T follicular helper cell (primary cell): ENCODE measurements at regions not wholly inside any gene's neighbourhood (a gene's known extent, or its start where the extent isn't known, plus 50 kb on each side); places are given as distances from the start of the nearest gene placed in this dataset.

ENCODE experiments used
- DNase-seq: peaks from one replicate; pipeline ENCODE4 v3.0.0-alpha.2; 2020; ENCODE audit warnings: low read depth

DNA sequence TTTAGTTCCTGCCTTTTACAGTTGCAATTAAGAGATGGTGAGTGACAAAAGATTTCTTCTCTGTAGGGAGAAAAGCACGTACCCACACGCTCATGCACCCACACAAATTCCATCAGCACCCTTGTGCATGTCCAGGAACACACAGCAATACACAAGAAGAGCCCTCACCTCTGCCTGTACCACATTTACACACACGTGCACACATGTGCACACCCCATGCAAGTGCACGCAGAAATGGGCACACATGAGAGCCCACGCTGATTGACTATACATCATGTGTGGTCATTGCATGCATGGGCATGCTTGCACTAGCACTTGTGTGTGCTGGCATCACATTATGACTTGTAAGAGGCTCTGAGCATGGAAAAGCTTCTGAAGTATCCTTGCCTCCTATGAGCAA, 70.5 kb downstream of the SERPINA3 start:
- no peak for DNase-seq

DNA sequence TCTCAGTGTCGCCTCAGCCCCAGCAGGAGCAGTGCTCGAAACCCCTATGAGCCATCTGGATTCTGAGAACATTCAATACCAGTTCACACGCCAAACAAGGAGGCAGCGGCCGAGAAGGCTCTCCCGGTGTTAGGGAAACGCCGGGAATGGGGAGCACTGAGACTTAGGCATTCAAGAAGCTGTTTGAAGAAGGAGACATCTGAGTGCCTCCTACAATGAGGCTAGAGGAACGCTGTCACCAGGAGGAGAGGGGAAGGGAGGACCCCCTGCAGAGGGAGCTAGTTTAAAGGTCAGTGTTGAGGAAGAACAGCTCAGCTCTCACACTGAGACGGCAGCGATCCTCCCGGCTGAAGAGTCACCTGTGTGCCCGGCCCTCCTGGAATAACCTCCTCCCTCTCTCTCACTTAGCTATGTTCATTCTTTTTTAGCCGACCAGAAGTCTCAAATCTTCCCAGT, 69.9 kb downstream of the SERPINA3 start:
- no peak for DNase-seq

DNA sequence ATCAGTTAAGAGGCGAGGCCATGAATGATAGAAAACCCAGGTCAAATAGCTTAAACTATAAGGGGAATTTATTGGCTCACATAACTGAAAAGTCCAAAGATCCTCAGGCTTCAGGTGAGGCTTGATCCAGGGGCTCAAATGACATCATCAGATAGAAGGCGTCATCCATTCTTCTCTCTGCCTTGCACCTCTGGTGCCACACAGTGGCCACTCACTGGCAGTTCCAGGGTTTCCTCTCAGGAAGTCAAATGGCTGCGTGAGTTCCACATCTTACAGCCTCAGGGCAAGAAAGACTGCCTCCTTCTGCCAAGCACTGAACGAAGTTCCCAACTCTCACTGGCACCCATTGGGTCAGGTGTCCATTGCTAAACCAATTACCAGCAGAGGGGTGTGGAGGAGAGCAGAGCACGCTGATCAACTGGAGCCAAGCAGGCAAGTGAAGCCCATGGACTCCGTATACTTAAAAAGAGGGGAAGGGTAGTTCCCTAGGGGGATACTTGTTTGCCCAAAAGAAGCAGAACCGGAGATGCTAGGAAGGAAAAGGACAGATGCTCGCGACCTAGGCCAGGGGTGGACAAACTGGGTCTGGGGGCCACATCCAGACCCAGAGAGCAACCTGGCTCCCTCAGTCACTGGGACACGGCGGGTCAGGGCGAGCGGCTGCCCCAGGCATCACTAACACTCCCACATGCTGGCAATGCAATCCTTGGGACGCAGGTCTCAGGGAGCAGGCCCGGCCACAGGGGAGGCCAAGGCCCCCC, 69.3 kb downstream of the SERPINA3 start:
- DNase-seq = no peak

DNA sequence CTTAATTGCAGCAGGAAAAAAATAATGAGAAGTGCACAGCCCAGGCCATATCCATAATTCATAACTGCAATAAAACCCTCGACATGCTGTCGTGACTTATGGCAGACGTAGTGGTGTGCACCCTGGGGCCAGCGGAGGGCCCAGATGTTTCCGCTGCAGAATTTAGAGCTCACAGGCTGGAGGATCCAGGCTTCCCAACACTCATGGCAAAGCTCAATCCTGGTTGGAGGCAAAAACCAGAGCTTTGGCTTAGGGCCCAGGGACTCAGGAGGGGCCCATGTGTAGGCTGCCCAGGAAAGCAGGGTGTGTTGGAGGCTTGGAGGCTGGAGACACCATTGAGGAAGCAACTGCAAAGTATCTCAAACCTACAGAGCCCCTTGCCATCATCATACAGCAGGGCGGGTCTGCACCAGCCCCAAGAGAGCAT, 68.7 kb downstream of the SERPINA3 start:
- DNase-seq = no peak

DNA sequence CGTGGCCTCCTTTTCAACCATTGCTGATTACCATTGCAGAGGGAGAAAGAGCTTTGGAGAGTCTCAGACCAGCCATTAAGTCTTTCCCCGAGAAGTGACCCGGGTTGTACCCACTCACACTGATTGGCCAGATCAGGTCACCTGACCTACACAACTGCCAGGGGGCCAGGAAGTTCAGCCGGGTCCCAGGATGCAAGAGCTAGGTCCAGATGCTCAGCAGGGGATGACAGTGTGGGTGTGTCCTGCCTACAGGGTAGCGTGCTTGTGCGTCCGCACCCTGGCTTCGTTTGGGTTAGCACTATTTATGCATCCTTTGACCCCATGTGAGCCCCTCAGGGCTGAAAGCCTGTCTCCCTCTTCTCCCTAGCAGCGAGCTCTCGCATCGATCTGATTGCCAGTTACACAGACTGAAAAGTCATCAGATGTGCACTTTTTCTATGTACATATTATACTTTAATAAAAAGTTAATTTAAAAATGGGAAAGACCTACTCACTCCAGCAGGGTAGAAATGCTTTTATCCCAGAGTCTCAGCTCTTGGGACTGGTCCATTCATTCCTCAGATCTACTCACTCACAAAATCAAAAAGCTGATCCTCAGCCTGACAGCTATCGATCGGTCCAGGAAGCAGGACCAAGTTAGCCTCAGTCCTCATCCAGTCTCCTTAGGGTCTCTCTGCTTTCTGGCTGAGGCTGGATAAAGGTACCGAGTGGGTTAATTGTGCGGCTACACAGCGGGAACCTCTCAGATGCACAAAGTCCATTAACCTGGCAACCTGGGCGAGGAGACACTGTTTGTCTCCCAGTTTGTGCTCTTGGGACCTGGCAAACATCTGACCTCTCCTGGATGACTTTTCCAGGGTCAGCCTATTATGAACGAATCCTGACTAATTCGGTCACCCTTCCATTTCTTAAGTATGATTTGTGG, 68.0 kb downstream of the SERPINA3 start:
- no peak for DNase-seq

DNA sequence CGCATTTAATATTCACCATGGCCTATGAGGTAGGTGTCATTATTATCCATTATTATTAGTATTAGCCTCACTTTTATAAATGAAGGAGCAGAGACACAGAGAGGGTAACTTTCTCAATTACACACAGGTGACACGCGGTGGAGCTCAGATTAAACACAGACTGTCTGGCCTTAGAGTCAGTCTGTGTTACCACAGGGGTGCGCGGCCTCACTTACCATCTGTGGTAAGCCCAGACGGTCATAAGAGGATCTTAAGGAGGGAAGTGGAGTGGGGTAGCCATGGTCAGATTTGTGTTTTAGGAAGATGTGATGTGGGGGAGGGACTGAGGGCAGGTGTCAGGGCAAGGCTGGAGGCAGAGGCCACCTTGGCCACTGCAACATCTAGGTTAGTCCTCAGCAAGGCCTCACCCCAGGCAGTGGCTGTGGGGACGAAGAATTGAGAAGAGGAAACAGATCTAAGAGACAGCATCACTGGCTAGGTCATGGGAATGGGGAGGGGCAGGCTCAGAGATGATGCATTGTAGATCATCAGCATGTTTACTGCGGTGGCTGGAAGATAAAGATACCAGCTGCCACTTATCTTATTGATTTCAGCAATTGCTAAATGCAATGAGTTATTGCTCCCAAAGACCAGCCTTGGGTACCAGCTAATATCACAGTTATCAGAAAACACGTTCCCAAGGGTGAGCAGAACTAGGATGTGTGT, 67.1 kb downstream of the SERPINA3 start:
- no peak for DNase-seq

DNA sequence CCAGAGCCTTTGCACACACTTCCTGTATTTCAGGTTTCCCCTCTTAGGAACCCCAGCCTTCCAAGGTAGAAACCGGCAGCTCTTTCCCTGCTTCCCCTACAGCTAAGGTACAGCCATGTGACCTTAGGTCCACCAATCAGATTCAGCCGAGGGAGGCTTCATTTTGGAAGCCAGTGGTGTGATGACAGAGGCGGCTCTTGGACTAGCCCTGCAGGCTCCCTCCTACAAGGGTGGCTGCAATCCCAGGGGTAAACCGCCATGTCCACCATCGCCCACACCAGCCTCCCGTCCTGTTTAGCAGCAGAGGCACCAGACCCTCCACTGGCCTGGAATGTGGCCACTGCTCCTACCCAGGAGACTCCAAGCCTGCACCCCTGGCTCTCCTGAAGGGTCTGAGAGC, 65.6 kb downstream of the SERPINA3 start:
- no peak for DNase-seq

DNA sequence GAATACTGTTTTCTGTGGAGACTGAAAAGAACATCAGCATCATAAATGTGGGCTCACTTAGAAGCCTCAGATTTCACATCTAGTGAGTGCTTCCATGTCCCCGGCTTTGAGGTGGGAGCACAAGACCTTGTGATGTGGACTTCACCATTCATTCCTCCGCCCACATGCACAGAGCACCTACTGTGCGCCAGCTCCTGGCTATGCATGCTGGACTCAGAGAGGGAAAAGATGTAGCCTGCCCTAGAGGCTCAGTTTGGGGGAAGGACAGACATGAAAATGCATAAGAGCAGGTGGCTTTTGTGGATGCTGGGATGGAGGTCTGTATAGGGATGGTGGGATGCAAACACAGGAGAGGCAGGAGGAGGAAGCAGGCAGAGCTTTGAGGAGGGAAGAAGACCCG, 65.0 kb downstream of the SERPINA3 start:
- no peak for DNase-seq

DNA sequence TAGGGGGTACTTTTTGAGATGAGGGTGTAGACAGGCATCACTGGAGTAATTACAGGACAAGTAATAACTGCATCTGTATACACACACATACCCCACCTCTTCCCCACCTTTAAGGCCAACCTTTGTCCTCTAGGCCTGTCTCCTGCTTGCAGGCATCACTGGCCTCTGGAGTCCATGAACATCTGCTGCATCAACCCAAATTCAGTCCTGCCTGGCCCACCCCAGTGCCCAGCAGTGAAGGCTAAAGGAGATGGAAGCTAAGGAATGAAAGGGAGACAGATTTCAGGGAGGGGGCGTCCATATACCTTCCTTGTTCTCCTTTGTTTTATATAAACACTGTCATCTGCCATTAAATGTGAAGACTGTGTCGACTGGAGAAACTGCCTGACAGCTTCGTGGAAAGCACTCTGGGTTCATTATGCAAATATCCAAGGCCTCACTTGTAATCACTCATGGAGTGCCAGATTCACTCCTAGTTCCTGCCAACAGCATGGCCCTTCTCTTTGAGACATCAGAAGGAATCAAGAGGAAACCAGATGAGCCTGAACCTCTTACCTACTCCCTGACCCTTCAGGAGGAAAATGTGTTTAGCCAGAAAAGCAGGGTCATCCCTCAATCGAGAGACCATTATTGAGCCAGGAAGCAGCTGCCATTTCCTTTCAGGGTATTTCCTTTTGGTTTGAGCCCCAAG, 64.4 kb downstream of the SERPINA3 start:
- no peak for DNase-seq

DNA sequence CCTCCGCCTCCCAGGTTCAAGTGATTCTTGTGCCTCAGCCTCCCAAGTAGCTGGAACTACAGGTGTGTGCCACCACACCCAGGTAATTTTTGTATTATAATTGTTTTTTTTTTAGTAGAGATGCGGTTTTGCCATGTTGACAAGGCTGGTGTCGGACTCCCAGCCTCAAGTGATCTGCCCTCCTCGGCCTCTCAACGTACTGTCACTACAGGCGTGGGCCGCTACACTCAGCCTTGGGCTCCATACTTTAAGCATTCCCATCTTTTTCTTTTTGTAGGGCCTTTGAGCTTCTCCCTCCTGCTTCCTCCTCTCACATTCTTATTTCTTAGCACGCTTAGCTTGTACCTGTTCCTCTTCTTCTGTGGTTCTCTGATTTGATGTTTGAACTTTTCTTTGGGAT, 62.8 kb downstream of the SERPINA3 start:
- DNase-seq = no peak

DNA sequence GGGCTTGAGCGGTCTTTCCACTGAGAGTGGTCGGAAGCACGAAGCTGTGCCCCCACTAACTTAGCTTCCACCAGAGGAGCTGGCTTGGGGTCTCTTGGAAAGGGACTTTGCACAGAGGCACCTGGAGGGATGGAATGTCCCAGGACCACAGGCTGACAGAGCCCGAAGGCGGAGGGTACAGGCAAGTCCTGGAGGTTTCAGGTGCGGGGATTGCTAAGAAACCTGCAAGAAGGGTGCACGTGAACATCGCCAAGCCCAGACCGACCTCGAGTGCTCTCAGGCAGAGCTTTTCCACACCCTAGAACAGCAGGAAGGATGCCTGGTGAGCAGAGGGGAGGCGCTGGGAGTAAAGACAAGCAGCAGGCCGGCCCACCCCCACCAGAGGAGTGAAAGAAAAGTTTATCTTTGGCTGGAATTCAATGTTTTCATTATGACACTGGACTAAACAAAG, 61.6 kb downstream of the SERPINA3 start:
- DNase-seq = no peak
